NT2/D1 (cell line): ENCODE measurements at regions not wholly inside any gene's neighbourhood (a gene's known extent, or its start where the extent isn't known, plus 50 kb on each side); places are given as distances from the start of the nearest gene placed in this dataset.

Source experiments
- SUZ12 ChIP-seq: IDR thresholded peaks from 2 replicates; pipeline ENCODE4 v1.6.1; 2011; ENCODE audit not compliant: insufficient read length, insufficient read depth; ENCODE audit errors: extremely low read depth
- YY1 ChIP-seq: IDR thresholded peaks from 2 replicates; pipeline ENCODE4 v1.6.1; 2011; ENCODE audit not compliant: insufficient read length, insufficient read depth
- ZNF274 ChIP-seq: IDR thresholded peaks from 2 replicates; pipeline ENCODE4 v1.6.1; 2011; ENCODE audit warnings: mild to moderate bottlenecking, low read depth, low read length

DNA sequence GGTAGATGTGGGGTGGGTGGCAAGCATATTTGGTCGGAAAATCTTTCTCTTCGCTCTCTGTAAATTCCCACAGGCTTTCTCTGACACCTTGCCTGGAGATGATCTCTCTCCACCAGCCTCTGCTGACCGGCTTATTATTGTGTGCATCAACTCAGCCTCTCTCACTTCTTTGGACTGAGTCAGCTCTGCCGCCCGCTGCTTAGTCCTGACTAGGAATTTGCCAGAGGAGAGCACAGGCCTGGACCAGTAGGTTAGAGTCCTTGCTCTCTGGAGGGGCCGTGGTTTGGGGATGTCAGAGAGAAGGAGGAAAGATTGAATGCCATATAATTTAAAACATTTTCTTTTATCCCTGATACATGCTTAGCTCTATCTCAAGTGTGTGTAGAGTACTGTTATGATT lies 242.6 kb upstream of the THSD7B start:
- no peak for TF ChIP-seq SUZ12
- no peak for TF ChIP-seq YY1
- no peak for TF ChIP-seq ZNF274
